NCI-H2196 treated with DMSO at 0.1 percent for 48 hours (cell line): ENCODE measurements at regions not wholly inside any gene's neighbourhood (a gene's known extent, or its start where the extent isn't known, plus 50 kb on each side); places are given as distances from the start of the nearest gene placed in this dataset.

Source experiments
- DNase-seq: peaks from one replicate; lab custom pipeline; 2025; ENCODE audit not compliant: unreplicated experiment; lab: John Stamatoyannopoulos, UW

DNA sequence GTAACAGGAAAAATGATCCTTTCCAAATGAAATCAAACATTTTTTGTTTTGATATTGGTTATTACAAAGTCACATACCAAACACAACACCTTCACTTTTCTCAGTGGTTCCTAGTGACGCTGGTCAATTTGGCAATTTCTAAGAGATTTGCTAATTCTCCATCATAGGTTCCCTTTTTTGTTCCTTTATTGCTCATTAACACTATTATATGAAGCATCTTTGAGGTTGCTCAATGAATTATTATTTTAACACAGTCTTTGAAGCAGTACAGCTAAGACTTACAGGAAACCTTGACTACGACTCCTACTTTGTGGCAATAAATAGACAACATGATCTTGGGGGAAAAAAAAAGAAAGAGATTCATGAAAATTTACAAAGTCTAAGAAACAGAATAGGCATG, 152.2 kb upstream of the VRK2 start:
- no peak for DNase-seq

- DNase-seq, result no peak
Observed at GRCh38 chr2:57897920-57898319, 148.7 kb upstream of the VRK2 start.

DNA sequence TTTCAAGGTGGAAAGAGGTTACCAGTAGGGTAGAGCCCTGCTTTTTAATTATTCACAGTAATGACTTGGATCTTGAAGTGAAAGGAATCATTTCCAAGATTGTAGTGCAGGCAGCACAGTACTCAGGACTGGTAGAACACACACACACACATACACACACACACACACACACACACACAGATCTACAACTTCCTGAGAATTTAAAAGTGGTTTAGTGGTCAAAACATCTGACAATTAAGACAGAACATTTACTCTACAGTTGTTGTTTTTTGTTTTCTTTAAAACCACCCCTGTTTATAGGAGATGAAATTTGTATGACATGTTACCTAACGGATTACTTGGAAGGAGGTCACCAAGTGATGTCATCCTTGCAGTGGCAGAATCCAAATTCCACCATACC, 146.7 kb upstream of the VRK2 start:
- DNase-seq, result no peak

DNA sequence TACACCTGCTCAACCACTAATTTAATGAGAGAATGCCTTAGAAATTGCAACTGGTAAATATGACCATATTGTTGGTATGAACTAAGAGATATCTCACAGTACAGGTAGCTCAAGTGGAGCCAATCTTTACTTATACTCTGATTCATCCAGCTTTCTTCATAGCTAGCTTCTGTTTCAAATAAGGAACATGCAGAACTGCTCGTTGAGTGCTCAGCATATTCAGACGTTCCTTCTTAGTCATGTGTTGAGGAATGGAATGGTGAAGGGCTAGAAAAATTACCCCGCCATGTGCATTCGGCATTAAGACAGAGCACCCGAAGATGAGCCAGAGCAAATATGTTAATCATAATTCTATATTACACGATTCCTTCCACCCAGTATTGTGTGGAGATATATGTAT, 144.0 kb upstream of the VRK2 start:
- no peak for DNase-seq

DNA sequence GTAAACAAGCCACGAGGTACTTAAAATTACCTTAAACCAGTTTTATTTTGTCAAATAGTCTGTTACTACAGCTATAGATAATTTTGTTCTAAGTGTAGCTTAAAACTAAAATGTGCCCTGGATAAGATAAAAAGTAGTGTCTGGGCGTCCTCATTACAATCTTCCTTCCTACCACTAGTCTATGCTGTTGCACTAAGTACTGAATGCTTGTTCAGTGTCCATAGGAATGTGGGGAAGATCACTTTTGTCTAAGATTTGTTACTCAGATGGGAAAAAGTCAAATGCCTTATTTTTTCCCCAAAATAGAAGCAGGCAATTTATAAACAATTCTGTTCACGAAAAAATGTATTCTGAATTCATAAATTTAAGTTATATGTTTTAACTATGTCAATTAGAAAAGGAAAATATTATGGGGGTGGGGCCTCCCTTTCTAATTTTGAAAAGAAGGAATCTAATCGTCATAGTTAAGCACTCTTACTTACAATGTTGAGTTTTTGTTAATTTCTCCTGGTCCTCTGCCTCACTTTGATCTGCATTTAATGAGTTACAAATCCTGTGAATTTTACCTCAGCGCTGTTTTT, 140.4 kb upstream of the VRK2 start:
- DNase-seq, result peak; percentile 22

DNA sequence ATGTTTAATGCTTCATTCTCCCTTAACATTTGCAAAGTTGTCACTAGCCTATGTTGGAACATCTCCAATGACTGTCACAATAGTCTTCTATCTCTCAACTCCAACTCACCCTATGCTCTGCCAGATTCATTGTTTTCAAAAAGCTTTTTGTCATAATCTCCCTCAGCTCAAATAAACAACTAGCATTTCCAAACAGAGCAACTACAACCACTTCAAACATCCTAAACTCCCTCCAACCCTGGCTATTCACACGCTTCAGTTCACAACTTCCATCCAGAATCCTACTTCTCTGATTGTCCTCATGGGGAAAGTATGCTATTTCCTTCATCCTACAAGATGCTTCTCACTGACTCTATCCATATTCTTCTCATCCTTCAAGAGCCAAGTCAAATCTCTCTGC, 139.2 kb upstream of the VRK2 start:
- DNase-seq, result no peak

- DNase-seq, result no peak
Observed at GRCh38 chr2:57908736-57909161, 137.9 kb upstream of the VRK2 start.

- DNase-seq, result no peak
Observed at GRCh38 chr2:57918126-57918525, 128.5 kb upstream of the VRK2 start.

- DNase-seq, result no peak
Observed at GRCh38 chr2:57920342-57920939, 126.2 kb upstream of the VRK2 start.

DNA sequence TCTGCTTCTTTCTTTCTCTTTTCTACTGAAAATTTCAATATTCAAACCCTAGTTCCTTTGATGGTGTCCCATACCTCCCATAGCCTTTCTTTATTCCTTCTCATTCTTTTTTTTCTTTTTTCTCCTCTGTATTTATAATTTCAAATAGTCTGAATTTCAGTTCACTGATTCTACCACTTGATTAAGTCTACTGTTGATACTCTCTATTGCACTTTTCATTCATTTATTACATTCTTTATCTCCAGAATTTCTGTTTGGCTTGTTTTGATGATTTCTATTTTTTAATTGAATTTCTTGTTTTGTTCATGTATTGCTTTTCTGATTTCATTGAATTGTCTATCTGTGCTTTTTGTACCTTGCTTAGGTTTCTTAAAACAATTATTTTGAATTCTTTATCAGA, 111.9 kb upstream of the VRK2 start:
- DNase-seq, result no peak

GRCh38 chr2:57936216-57936615, 110.4 kb upstream of the VRK2 start:
- DNase-seq, result no peak

GRCh38 chr2:57937456-57937855, 109.2 kb upstream of the VRK2 start:
- no peak for DNase-seq

GRCh38 chr2:57941816-57942215, 104.8 kb upstream of the VRK2 start:
- DNase-seq, result no peak

GRCh38 chr2:57943315-57943714, 103.3 kb upstream of the VRK2 start:
- no peak for DNase-seq

- DNase-seq, result no peak
Observed at GRCh38 chr2:57947398-57947797, 99.2 kb upstream of the VRK2 start.

DNA sequence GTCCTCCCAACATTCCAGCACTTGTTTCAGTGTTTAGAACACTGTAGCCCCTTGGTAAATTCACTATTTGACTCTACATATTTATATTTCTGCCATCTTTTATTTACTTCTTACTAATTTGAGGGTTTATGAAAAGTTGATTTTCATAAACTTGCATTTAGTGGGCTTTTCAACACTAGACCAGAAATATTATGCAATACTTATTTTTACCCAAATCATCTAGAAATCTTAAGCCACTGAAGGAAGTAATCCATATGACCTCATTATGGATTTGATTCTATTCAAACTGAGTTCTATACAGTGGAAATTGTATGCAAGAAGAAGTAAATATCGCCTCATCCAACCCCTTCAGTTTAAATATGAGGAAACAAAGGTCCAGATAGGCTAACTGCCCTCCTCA, 92.6 kb upstream of the VRK2 start:
- no peak for DNase-seq

DNA sequence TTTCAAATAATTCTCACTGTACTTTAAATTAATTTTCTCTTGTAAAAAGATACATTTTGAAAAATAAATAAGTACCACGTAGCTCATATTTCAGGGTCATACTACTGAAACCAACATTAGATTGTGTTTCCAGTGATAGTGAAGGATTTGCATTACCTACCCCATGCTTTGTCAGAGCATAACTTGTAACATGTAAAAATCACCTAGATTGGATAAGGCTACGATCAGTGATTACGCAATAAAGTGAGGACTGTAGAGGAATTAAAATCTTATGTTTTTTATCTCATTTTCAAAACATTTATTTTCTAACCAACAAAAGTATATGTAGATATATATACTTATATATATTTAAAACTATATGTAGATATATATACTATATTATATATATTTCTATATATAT, 89.4 kb upstream of the VRK2 start:
- DNase-seq, result no peak

DNA sequence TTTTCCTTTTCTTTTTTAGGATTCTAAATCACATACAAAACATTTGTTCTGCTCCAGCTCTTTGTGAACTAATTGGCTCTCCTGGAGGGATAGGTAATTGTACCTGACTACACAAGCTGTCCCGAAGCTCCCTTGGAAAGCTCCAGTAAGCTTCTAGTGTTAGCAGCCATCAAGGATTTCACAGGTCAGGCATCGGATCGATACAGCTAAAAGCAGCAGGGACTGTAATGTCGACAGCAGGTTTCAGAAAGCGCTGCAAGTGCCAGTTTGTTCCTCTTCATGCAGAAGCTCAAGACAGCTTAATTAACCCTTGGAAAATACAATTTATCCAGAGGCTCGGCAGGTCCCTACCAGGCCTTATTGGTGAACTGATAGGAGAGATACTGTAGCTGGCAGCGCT, 87.2 kb upstream of the VRK2 start:
- DNase-seq, result no peak

GRCh38 chr2:57962861-57963260, 83.7 kb upstream of the VRK2 start:
- no peak for DNase-seq

- DNase-seq, result no peak
Observed at GRCh38 chr2:57965219-57965618, 81.4 kb upstream of the VRK2 start.

- DNase-seq, result no peak
Observed at GRCh38 chr2:57965961-57966360, 80.6 kb upstream of the VRK2 start.

DNA sequence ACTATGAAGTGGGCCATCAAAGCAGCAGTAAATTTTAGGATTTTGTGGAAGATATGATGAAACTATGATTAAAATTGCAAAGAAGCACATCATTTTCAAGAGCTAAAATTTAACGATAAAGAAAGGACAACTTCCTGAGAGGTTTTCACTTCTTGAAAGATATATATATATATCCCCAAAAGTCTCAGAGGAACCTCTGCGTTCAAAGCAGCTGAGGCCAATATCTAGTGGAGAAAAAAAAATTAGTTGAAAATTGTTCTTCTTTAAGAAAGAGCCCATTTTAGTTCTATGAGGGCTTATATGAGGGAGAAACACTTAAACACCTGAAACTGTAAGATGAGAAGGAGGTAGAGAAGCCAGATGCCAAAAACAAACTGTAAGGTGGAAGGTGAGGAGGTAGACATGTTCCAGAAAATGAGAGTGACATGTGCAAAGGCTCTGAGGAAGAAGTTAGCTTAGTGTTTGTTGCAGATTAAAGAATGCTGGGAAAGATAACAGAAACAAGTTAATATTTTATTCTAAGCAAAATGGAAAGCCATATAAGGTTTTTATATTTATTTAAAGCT, 72.9 kb upstream of the VRK2 start:
- DNase-seq, result no peak

- no peak for DNase-seq
Observed at GRCh38 chr2:57979158-57979557, 67.4 kb upstream of the VRK2 start.
